SK-N-MC (cell line): ENCODE measurements at regions not wholly inside any gene's neighbourhood (a gene's known extent, or its start where the extent isn't known, plus 50 kb on each side); places are given as distances from the start of the nearest gene placed in this dataset.
A peak's percentile ranks its signal among the peaks of the same experiment; 100 is the strongest.

Source experiments
- DNase-seq: peaks from one replicate; pipeline ENCODE4 v3.0.0-alpha.2; 2011; ENCODE audit warnings: low read depth, low spot score
- H3K27ac ChIP-seq: fragments of 200-600 bp; sonication (generic); 2 replicates; pipeline ENCODE4 v1.5.1; 2016; ENCODE audit warnings: mixed run types
- H3K36me3 ChIP-seq: fragments of 200-600 bp; sonication (generic); 2 replicates; pipeline ENCODE4 v1.6.1; 2017; ENCODE audit warnings: antibody characterized with exemption, low read length, mixed read lengths; ENCODE audit not compliant: insufficient read depth
- H3K4me3 ChIP-seq: fragments of 200-600 bp; sonication (generic); 2 replicates; pipeline ENCODE4 v1.5.1; 2016
- H3K9ac ChIP-seq: fragments of 200-600 bp; sonication (generic); 2 replicates; pipeline ENCODE4 v1.8.0; 2017; ENCODE audit warnings: mixed run types, mixed read lengths; ENCODE audit not compliant: insufficient read length
- H3K9me3 ChIP-seq: fragments of 200-600 bp; sonication (generic); 2 replicates; pipeline ENCODE4 v1.6.1; 2017; ENCODE audit warnings: low read depth, mild to moderate bottlenecking, antibody characterized with exemption, low read length, moderate library complexity, mixed read lengths
- EZH2 ChIP-seq: fragments of 200-600 bp; sonication (generic); IDR thresholded peaks from one replicate; pipeline ENCODE4 v1.6.1; 2017; ENCODE audit warnings: antibody characterized with exemption
- FOXP2 ChIP-seq: optimal IDR thresholded peaks from 2 replicates; pipeline ENCODE3; 2011; ENCODE audit warnings: mild to moderate bottlenecking, moderate library complexity; ENCODE audit not compliant: insufficient read depth; ENCODE audit errors: extremely low read length, control extremely low read depth
- POLR2AphosphoS5 ChIP-seq: IDR thresholded peaks from 2 replicates; pipeline ENCODE4 v1.6.1; 2012; ENCODE audit warnings: mild to moderate bottlenecking, low read depth, low read length, borderline replicate concordance

- no peak for DNase-seq
- Histone ChIP-seq H3K9ac (no peak overlapping the region), H3K9me3 (no peaks in the 10 kb centered on the region), H3K4me3 (no peak overlapping the region), H3K27ac (no peak overlapping the region), H3K36me3 (no peaks in the 10 kb centered on the region)
- no peak for TF ChIP-seq EZH2
- no peak for TF ChIP-seq FOXP2
- TF ChIP-seq POLR2AphosphoS5: no peak
Measured at GRCh38 chr3:74812756-74813155, 198.3 kb upstream of the CNTN3 start.

GRCh38 chr3:74808506-74809275, 194.2 kb upstream of the CNTN3 start:
- Histone ChIP-seq H3K27ac (no peak overlapping the region), H3K4me3 (no peak overlapping the region), H3K9me3 (no peaks in the 10 kb centered on the region), H3K36me3 (no peaks in the 10 kb centered on the region), H3K9ac (no peak overlapping the region)
- no peak for DNase-seq
- no peak for TF ChIP-seq FOXP2
- TF ChIP-seq POLR2AphosphoS5: no peak
- no peak for TF ChIP-seq EZH2

DNA sequence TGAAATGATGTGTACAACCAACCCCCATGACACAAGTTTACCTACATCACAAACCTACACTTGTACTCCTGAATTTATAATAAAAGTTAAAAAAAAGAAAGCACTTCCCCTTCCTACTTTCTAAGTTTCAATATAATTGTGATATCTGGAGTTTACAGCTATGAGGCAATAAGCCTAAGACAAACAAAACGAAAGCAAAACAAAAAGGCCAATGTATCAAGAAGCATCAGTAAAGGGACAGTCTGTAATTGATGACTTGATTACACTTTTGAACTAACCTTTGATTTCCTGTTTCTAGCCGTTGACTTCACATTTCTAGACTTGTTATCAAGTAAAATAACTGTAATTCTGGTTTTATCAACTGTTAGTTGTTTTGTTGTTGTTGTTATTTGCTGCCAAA, 187.5 kb upstream of the CNTN3 start:
- Histone ChIP-seq H3K27ac (peak overlapping the region; percentile 82; the same call in 1 of the 2 replicates), H3K9ac (no peak overlapping the region), H3K4me3 (no peak overlapping the region)

DNA sequence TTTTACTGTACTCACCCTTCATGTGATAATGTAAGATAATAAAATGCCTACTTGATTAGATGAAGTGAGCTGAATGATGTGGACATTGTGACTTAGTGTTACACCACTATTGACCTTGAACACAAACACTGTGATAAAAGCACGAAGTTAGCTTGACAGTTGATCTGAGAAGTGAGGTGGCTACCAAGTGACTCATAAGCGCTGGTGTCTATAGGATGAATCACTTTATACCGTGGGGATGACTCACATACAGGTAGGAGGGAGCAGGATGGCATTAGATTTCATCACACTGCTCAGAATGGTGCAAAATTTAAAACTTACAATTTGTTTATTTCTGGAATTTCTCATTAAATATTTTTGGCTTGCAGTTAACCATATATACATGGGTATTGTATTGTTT, 174.7 kb upstream of the CNTN3 start:
- H3K9ac ChIP-seq: no peak overlapping the region
- no peak for DNase-seq
- H3K9me3 ChIP-seq: no peaks in the 10 kb centered on the region
- TF ChIP-seq FOXP2: no peak
- TF ChIP-seq POLR2AphosphoS5: no peak
- TF ChIP-seq EZH2: no peak
- H3K36me3 ChIP-seq: no peaks in the 10 kb centered on the region
- H3K27ac ChIP-seq: no peak overlapping the region
- no peak overlapping the region for H3K4me3 ChIP-seq

More for the DNA sequence above, 187.5 kb upstream of the CNTN3 start:
- Histone ChIP-seq H3K9me3 (no peaks in the 10 kb centered on the region), H3K36me3 (no peaks in the 10 kb centered on the region)
- no peak for DNase-seq
- TF ChIP-seq POLR2AphosphoS5 (no peak), FOXP2 (no peak), EZH2 (no peak)

DNA sequence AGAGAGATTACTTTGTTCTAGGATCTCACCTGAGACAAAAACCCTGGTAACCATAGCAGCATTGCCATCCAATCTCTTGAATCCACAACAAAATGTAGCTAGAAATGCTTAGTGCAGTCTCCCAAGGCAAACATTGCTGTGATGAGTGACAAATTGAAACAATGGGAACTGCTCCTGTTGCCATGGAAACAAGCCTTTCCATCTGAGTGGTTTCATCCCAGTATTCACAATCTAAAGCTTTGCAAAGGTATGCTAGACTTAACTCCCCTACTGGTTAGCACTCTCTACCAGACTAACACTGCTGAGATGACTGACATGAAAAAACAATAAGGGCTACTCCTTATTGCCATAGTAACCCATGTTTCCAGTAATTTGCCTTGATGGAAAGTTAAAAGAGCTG, 172.6 kb upstream of the CNTN3 start:
- H3K9me3 ChIP-seq: no peaks in the 10 kb centered on the region
- H3K4me3 ChIP-seq: no peak overlapping the region
- TF ChIP-seq EZH2 (no peak), POLR2AphosphoS5 (no peak), FOXP2 (no peak)
- no peak overlapping the region for H3K27ac ChIP-seq
- H3K9ac ChIP-seq: no peak overlapping the region
- no peak for DNase-seq
- no peaks in the 10 kb centered on the region for H3K36me3 ChIP-seq

GRCh38 chr3:74771401-74771800, 156.9 kb upstream of the CNTN3 start:
- Histone ChIP-seq H3K9ac (no peak overlapping the region), H3K36me3 (no peaks in the 10 kb centered on the region), H3K4me3 (no peak overlapping the region), H3K27ac (no peak overlapping the region), H3K9me3 (no peaks in the 10 kb centered on the region)
- DNase-seq: no peak
- no peak for TF ChIP-seq POLR2AphosphoS5
- no peak for TF ChIP-seq FOXP2
- no peak for TF ChIP-seq EZH2

DNA sequence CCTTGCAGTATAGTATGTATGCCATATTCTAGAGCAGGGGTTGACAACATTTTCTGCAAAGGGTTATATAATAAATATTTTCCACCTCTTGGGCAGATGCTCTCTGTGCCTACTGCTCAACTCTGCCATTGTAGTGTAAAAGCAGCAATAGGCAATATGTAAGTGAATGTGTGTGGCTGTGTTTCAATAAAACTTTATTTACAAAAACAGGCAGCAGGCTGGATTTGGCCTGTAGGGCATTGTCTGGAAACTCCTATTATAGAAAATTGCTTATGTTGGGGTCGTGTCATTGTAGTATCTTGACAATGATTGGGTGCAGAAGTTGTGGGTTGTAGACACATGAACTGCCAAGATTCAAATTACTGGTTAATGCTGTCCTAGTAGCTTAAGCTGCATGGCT, 153.6 kb upstream of the CNTN3 start:
- Histone ChIP-seq H3K9me3 (no peaks in the 10 kb centered on the region), H3K27ac (no peak overlapping the region), H3K9ac (no peak overlapping the region), H3K36me3 (no peaks in the 10 kb centered on the region), H3K4me3 (no peak overlapping the region)
- TF ChIP-seq POLR2AphosphoS5 (no peak), FOXP2 (no peak), EZH2 (no peak)
- DNase-seq: no peak

- Histone ChIP-seq H3K4me3 (no peak overlapping the region), H3K9me3 (no peaks in the 10 kb centered on the region), H3K36me3 (no peaks in the 10 kb centered on the region), H3K27ac (no peak overlapping the region), H3K9ac (no peak overlapping the region)
- TF ChIP-seq EZH2 (no peak), POLR2AphosphoS5 (no peak), FOXP2 (no peak)
- DNase-seq: no peak
Measured at GRCh38 chr3:74766405-74766804, 151.9 kb upstream of the CNTN3 start.

- Histone ChIP-seq H3K4me3 (no peak overlapping the region), H3K9me3 (no peaks in the 10 kb centered on the region), H3K9ac (no peak overlapping the region), H3K27ac (no peak overlapping the region), H3K36me3 (no peaks in the 10 kb centered on the region)
- DNase-seq: no peak
- no peak for TF ChIP-seq FOXP2
- no peak for TF ChIP-seq POLR2AphosphoS5
Measured at GRCh38 chr3:74763830-74764229, 149.4 kb upstream of the CNTN3 start.
